Lung (tissue), 11 donors: ENCODE measurements at regions not wholly inside any gene's neighbourhood (a gene's known extent, or its start where the extent isn't known, plus 50 kb on each side); places are given as distances from the start of the nearest gene placed in this dataset.

Experiments
- ATAC-seq: fragments of 200-7000 bp; cut with Tn5 transposase; one replicate; pipeline ENCODE4 v1.9.1; 2020; ENCODE audit warnings: moderate number of reproducible peaks; ENCODE audit not compliant: insufficient read depth, low FRiP score
- DNase-seq, 3 donors: peaks; one replicate each; pipeline ENCODE4 v3.0.0-alpha.2; 2013 to 2017
- H3K27ac ChIP-seq, 2 donors: one replicate each; pipeline ENCODE4 v1.5.1; 2013; ENCODE audit warnings: mild to moderate bottlenecking in 2 of 2, moderate library complexity in 2 of 2, control low read depth in 1 of 2, inconsistent platforms in 1 of 2, low read depth in 1 of 2, low read length in 1 of 2
- H3K27me3 ChIP-seq, 3 donors: one replicate each; pipeline ENCODE4 v1.5.1; 2013; ENCODE audit warnings: low read length in 2 of 3; ENCODE audit not compliant: control insufficient read depth in 3 of 3, insufficient read depth in 3 of 3
- H3K36me3 ChIP-seq, 4 donors: one replicate each; pipeline ENCODE4 v1.5.1; 2013; ENCODE audit warnings: low read length in 4 of 4, mild to moderate bottlenecking in 1 of 4, moderate library complexity in 1 of 4; ENCODE audit not compliant: control insufficient read depth in 4 of 4, insufficient read depth in 4 of 4
- H3K4me1 ChIP-seq, 5 donors: one replicate each; pipeline ENCODE4 v1.5.1; 2013; ENCODE audit warnings: low read length in 5 of 5, mild to moderate bottlenecking in 2 of 5, moderate library complexity in 1 of 5; ENCODE audit not compliant: control insufficient read depth in 5 of 5, insufficient read depth in 5 of 5
- H3K4me3 ChIP-seq: one replicate; pipeline ENCODE4 v1.5.1; 2013; ENCODE audit warnings: mild to moderate bottlenecking, control low read depth, moderate library complexity
- H3K9ac ChIP-seq, 2 donors: one replicate each; pipeline ENCODE4 v1.5.1; 2013; ENCODE audit warnings: low read length in 2 of 2, control low read depth in 1 of 2; ENCODE audit not compliant: insufficient read depth in 1 of 2
- H3K9me3 ChIP-seq, 4 donors: one replicate each; pipeline ENCODE4 v1.5.1; 2013; ENCODE audit warnings: low read length in 3 of 4, mild to moderate bottlenecking in 1 of 4, moderate library complexity in 1 of 4; ENCODE audit not compliant: control insufficient read depth in 4 of 4, insufficient read depth in 3 of 4
- CTCF ChIP-seq: IDR thresholded peaks from 2 replicates; pipeline ENCODE4 v1.5.1; 2012; ENCODE audit warnings: mild to moderate bottlenecking; ENCODE audit errors: control extremely low read depth, extremely low read depth
- WGBS, 2 donors: extraction: QIAGEN DNeasy Blood & Tissue Kit; methylation state at CpG; one replicate each; pipeline ENCODE4 v1.1.7; 2013; 5-methylcytosine and 5-hydroxymethylcytosine counted together
- donor health status: control.
- donor health status: control.
- donor health status: Bipolar disorder and iron deficiency.
- donor health status: healthy.
- donor health status: DM: yes; HTN: yes; CAD: no.

GRCh38 chr12:101539148-101539547, 55.6 kb upstream of the MYBPC1 start:
- no peaks in the 10 kb centered on the region for H3K9me3 ChIP-seq
- DNase-seq = peak; percentile 79 to 93 (median 93)
- TF ChIP-seq CTCF = no peak
- no peaks in the 10 kb centered on the region for H3K36me3 ChIP-seq
- no peak overlapping the region for H3K4me3 ChIP-seq
- no peaks in the 10 kb centered on the region for H3K27me3 ChIP-seq
- no peak overlapping the region for H3K27ac ChIP-seq
- WGBS, 2 donors = 57 to 71% methylated on average over 3 of the region's 3 CpGs
- H3K9ac ChIP-seq = no peak overlapping the region
- peaks cover 0 to 7% (median 0%) of the 10 kb centered on the region in 5 donors for H3K4me1 ChIP-seq
- no peak for ATAC-seq
